Osteoblast (primary cell): ENCODE measurements at regions not wholly inside any gene's neighbourhood (a gene's known extent, or its start where the extent isn't known, plus 50 kb on each side); places are given as distances from the start of the nearest gene placed in this dataset.
"Not testable (repeated sequence)": the region's sequence is repeated elsewhere in the genome, so short reads cannot be mapped to it uniquely, and the experiment has no call there.

Experiments used
- DNase-seq: peaks from one replicate; pipeline ENCODE4 v3.0.0; 2011; ENCODE audit warnings: low spot score, mixed read lengths; ENCODE audit not compliant: insufficient read length; ENCODE audit errors: missing footprints
- H2AFZ ChIP-seq: 2 replicates; pipeline ENCODE4 v1.6.0; 2011; ENCODE audit warnings: mild to moderate bottlenecking, low read length
- H3K27ac ChIP-seq: 2 replicates; pipeline ENCODE4 v1.5.1; 2011; ENCODE audit warnings: mild to moderate bottlenecking, low read depth, low read length, moderate library complexity
- H3K27me3 ChIP-seq: 2 replicates; pipeline ENCODE4 v1.6.0; 2012; ENCODE audit warnings: mild to moderate bottlenecking, control low read depth, inconsistent platforms, low read length, moderate library complexity; ENCODE audit not compliant: insufficient read depth
- H3K36me3 ChIP-seq: 2 replicates; pipeline ENCODE4 v1.5.1; 2011; ENCODE audit warnings: mild to moderate bottlenecking, low read length, control low read depth, moderate library complexity; ENCODE audit not compliant: insufficient read depth
- H3K4me1 ChIP-seq: 2 replicates; pipeline ENCODE4 v1.5.1; 2011; ENCODE audit warnings: mild to moderate bottlenecking, low read length, control low read depth, moderate library complexity; ENCODE audit not compliant: insufficient read depth
- H3K4me2 ChIP-seq: 2 replicates; pipeline ENCODE4 v1.6.0; 2011; ENCODE audit warnings: mild to moderate bottlenecking, low read length; ENCODE audit not compliant: insufficient read depth
- H3K4me3 ChIP-seq: fragments of 200-600 bp; sonication (generic); 3 replicates; pipeline ENCODE4 v1.5.1; 2012; ENCODE audit warnings: mild to moderate bottlenecking, low read length, inconsistent platforms; ENCODE audit not compliant: insufficient read depth
- H3K79me2 ChIP-seq: 2 replicates; pipeline ENCODE4 v1.6.0; 2012; ENCODE audit warnings: mild to moderate bottlenecking, low read length, control low read depth, inconsistent platforms; ENCODE audit not compliant: insufficient read depth
- H3K9me3 ChIP-seq: 2 replicates; pipeline ENCODE4 v1.5.1; 2011; ENCODE audit warnings: low read depth, low read length, control low read depth
- H4K20me1 ChIP-seq: 2 replicates; pipeline ENCODE4 v1.6.0; 2012; ENCODE audit warnings: mild to moderate bottlenecking, low read length, control low read depth; ENCODE audit not compliant: insufficient read depth
- CTCF ChIP-seq: IDR thresholded peaks from 2 replicates; pipeline ENCODE4 v1.5.1; 2011; ENCODE audit warnings: mild to moderate bottlenecking, low read depth, low read length, moderate library complexity; ENCODE audit errors: extremely low read depth

GRCh38 chr5:174504266-174504726, 220.1 kb upstream of the MSX2 start:
- H3K36me3 ChIP-seq = no peaks in the 10 kb centered on the region
- H3K4me3 ChIP-seq = peak overlapping the region; percentile 34
- TF ChIP-seq CTCF = no peak
- no peaks in the 10 kb centered on the region for H4K20me1 ChIP-seq
- H3K27me3 ChIP-seq = no peaks in the 10 kb centered on the region
- no peaks in the 10 kb centered on the region for H3K9me3 ChIP-seq
- peak overlapping the region; percentile 60 for H3K4me2 ChIP-seq
- no peaks in the 10 kb centered on the region for H3K79me2 ChIP-seq
- no peak overlapping the region for H3K27ac ChIP-seq
- DNase-seq = no peak
- peaks cover 18% of the 10 kb centered on the region for H3K4me1 ChIP-seq
- H2AFZ ChIP-seq = no peak overlapping the region

- no peak for TF ChIP-seq CTCF
- Histone ChIP-seq H3K36me3 (no peaks in the 10 kb centered on the region), H3K4me1 (peaks cover 18% of the 10 kb centered on the region), H3K27me3 (no peaks in the 10 kb centered on the region), H3K4me2 (no peak overlapping the region), H3K9me3 (no peaks in the 10 kb centered on the region), H3K4me3 (no peak overlapping the region), H3K27ac (no peak overlapping the region), H2AFZ (no peak overlapping the region), H4K20me1 (no peaks in the 10 kb centered on the region), H3K79me2 (no peaks in the 10 kb centered on the region)
- DNase-seq = no peak
Measured at GRCh38 chr5:174505621-174506020, 218.8 kb upstream of the MSX2 start.

- not testable (repeated sequence) for H3K4me1 ChIP-seq, H3K27me3 ChIP-seq, H4K20me1 ChIP-seq, H3K4me2 ChIP-seq, H2AFZ ChIP-seq, DNase-seq, H3K9me3 ChIP-seq, H3K27ac ChIP-seq, H3K79me2 ChIP-seq, H3K4me3 ChIP-seq, H3K36me3 ChIP-seq
Measured at GRCh38 chr5:174510782-174511453, 213.5 kb upstream of the MSX2 start.

- no peaks in the 10 kb centered on the region for H3K36me3 ChIP-seq
- no peak for TF ChIP-seq CTCF
- DNase-seq = no peak
Measured at GRCh38 chr5:174511714-174512253, 212.6 kb upstream of the MSX2 start.

More at GRCh38 chr5:174511714-174512253, 212.6 kb upstream of the MSX2 start:
- no peak overlapping the region for H3K4me2 ChIP-seq
- H4K20me1 ChIP-seq = no peaks in the 10 kb centered on the region
- H3K9me3 ChIP-seq = no peaks in the 10 kb centered on the region
- H3K27me3 ChIP-seq = no peaks in the 10 kb centered on the region
- H2AFZ ChIP-seq = no peak overlapping the region
- H3K4me1 ChIP-seq = no peaks in the 10 kb centered on the region
- no peaks in the 10 kb centered on the region for H3K79me2 ChIP-seq
- H3K4me3 ChIP-seq = no peak overlapping the region
- no peak overlapping the region for H3K27ac ChIP-seq
